ENCODE measurements at regions not wholly inside any gene's neighbourhood (a gene's known extent, or its start where the extent isn't known, plus 50 kb on each side); places are given as distances from the start of the nearest gene placed in this dataset.

GRCh38 chr5:124935065-124935464 lies 188.6 kb upstream of the ZNF608 start (continued):
- TF ChIP-seq TAF1 (IDR thresholded peaks at IDR 0.05; ENCODE audit: borderline replicate concordance, low read depth, low read length) (0 out of 2 replicates have a peak, but pooled peaks have one; percentile 36), EZH2 (IDR thresholded peaks at IDR 0.05; ENCODE audit: borderline replicate concordance, control insufficient read depth, low read depth, low read length) (no peak), EGR1 (IDR thresholded peaks at IDR 0.05; ENCODE audit: borderline replicate concordance in 1 of 2, low read depth in 2 of 2, low read length in 2 of 2) (no peak), FOXK2 (IDR thresholded peaks at IDR 0.05) (no peak), EP300 (IDR thresholded peaks at IDR 0.05; ENCODE audit: borderline replicate concordance in 1 of 2, control insufficient read depth in 1 of 2, low read depth in 2 of 2, low read length in 2 of 2) (peak; percentile 91 to 95), POLR2A (IDR thresholded peaks at IDR 0.05; ENCODE audit: low read depth, low read length) (peak; percentile 30; the same call in 1 of the 2 replicates), HDAC2 (IDR thresholded peaks at IDR 0.05) (no peak), IRF3 (IDR thresholded peaks at IDR 0.05) (no peak), ZSCAN29 (IDR thresholded peaks at IDR 0.05) (no peak), ZNF274 (IDR thresholded peaks at IDR 0.05; ENCODE audit: insufficient read depth, insufficient read length) (no peak), NFXL1 (IDR thresholded peaks at IDR 0.05; ENCODE audit: borderline replicate concordance) (no peak), ZNF207 (IDR thresholded peaks at IDR 0.05; ENCODE audit: borderline replicate concordance) (no peak), YY1 (IDR thresholded peaks at IDR 0.05; ENCODE audit: low read depth, low read length) (no peak), CBX5 (IDR thresholded peaks at IDR 0.05; ENCODE audit: low read depth) (0 out of 2 replicates have a peak, but pooled peaks have one; percentile 66), STAT3 (IDR thresholded peaks at IDR 0.05; ENCODE audit: low read depth, low read length) (0 out of 2 replicates have a peak, but pooled peaks have one; percentile 19), SUZ12 (IDR thresholded peaks at IDR 0.05; ENCODE audit: unreplicated experiment) (no peak), BMI1 (IDR thresholded peaks at IDR 0.05; ENCODE audit: borderline replicate concordance) (peak; percentile 40; the same call in 1 of the 2 replicates), TARDBP (IDR thresholded peaks at IDR 0.05; ENCODE audit: borderline replicate concordance) (no peak), CBX3 (IDR thresholded peaks at IDR 0.05; ENCODE audit: borderline replicate concordance, low read depth) (no peak), PML (IDR thresholded peaks at IDR 0.05; ENCODE audit: low read length) (0 out of 2 replicates have a peak, but pooled peaks have one; percentile 20), CHD4 (IDR thresholded peaks at IDR 0.05) (no peak)
- TF ChIP-seq, protein P1, sequence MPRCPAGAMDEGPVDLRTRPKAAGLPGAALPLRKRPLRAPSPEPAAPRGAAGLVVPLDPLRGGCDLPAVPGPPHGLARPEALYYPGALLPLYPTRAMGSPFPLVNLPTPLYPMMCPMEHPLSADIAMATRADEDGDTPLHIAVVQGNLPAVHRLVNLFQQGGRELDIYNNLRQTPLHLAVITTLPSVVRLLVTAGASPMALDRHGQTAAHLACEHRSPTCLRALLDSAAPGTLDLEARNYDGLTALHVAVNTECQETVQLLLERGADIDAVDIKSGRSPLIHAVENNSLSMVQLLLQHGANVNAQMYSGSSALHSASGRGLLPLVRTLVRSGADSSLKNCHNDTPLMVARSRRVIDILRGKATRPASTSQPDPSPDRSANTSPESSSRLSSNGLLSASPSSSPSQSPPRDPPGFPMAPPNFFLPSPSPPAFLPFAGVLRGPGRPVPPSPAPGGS (IDR thresholded peaks at IDR 0.05; ENCODE audit: borderline replicate concordance, insufficient read depth, low read depth, low read length, poor library complexity, severe bottlenecking): peak; percentile 56
- TF ChIP-seq, protein P2, sequence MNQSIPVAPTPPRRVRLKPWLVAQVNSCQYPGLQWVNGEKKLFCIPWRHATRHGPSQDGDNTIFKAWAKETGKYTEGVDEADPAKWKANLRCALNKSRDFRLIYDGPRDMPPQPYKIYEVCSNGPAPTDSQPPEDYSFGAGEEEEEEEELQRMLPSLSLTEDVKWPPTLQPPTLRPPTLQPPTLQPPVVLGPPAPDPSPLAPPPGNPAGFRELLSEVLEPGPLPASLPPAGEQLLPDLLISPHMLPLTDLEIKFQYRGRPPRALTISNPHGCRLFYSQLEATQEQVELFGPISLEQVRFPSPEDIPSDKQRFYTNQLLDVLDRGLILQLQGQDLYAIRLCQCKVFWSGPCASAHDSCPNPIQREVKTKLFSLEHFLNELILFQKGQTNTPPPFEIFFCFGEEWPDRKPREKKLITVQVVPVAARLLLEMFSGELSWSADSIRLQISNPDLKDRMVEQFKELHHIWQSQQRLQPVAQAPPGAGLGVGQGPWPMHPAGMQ (IDR thresholded peaks at IDR 0.05; ENCODE audit: borderline replicate concordance): no peak

All from GM12878 (cell line).